WTC11 (cell line): ENCODE measurements at regions not wholly inside any gene's neighbourhood (a gene's known extent, or its start where the extent isn't known, plus 50 kb on each side); places are given as distances from the start of the nearest gene placed in this dataset.
A peak's percentile ranks its signal among the peaks of the same experiment; 100 is the strongest.

Source experiments
- ATF1 ChIP-seq: sonication (generic); formaldehyde crosslinking; IDR thresholded peaks from 2 replicates; pipeline ENCODE4 v1.8.1; 2023; ENCODE audit warnings: mild to moderate bottlenecking, moderate library complexity, missing genetic modification reagents
- ATF3 ChIP-seq: sonication (generic); formaldehyde crosslinking; conservative IDR thresholded peaks from 2 replicates; pipeline ENCODE4 v1.8.1; 2022; ENCODE audit warnings: mild to moderate bottlenecking, missing genetic modification reagents
- CREM ChIP-seq: sonication (generic); formaldehyde crosslinking; IDR thresholded peaks from 2 replicates; pipeline ENCODE4 v1.8.1; 2022; ENCODE audit warnings: mild to moderate bottlenecking, missing genetic modification reagents, moderate library complexity
- EMX1 ChIP-seq: fragments of 250-450 bp; sonication (Bioruptor Pico); IDR thresholded peaks from 2 replicates; pipeline ENCODE4 v1.8.0; 2021; ENCODE audit warnings: mild to moderate bottlenecking
- ERG ChIP-seq: fragments of 250-450 bp; sonication (Bioruptor Pico); IDR thresholded peaks from 2 replicates; pipeline ENCODE4 v1.8.0; 2021; ENCODE audit warnings: mild to moderate bottlenecking
- GTF2I ChIP-seq: fragments of 250-450 bp; sonication (Bioruptor Pico); conservative IDR thresholded peaks from 2 replicates; pipeline ENCODE4 v1.4.0; 2021; ENCODE audit warnings: mild to moderate bottlenecking
- HMGA2 ChIP-seq: fragments of 250-450 bp; sonication (Bioruptor Pico); IDR thresholded peaks from 2 replicates; pipeline ENCODE4 v1.4.0; 2021; ENCODE audit warnings: mild to moderate bottlenecking, moderate library complexity
- MXD4 ChIP-seq: fragments of 250-450 bp; sonication (Bioruptor Pico); IDR thresholded peaks from 2 replicates; pipeline ENCODE4 v1.8.0; 2021; ENCODE audit warnings: mild to moderate bottlenecking, moderate library complexity, borderline replicate concordance
- NFE2L1 ChIP-seq: sonication (generic); formaldehyde crosslinking; IDR thresholded peaks from 2 replicates; pipeline ENCODE4 v1.8.1; 2023; ENCODE audit warnings: missing genetic modification reagents
- NFYB ChIP-seq: sonication (generic); formaldehyde crosslinking; conservative IDR thresholded peaks from 2 replicates; pipeline ENCODE4 v1.8.0; 2022; ENCODE audit warnings: low read depth, missing genetic modification reagents
- NR1H2 ChIP-seq: sonication (generic); formaldehyde crosslinking; IDR thresholded peaks from 2 replicates; pipeline ENCODE4 v1.9.0; 2021; ENCODE audit warnings: mild to moderate bottlenecking, moderate library complexity, missing genetic modification reagents
- SMAD3 ChIP-seq: sonication (generic); formaldehyde crosslinking; IDR thresholded peaks from 2 replicates; pipeline ENCODE4 v1.8.0; 2022; ENCODE audit warnings: missing genetic modification reagents, mild to moderate bottlenecking, borderline replicate concordance
- SMAD4 ChIP-seq: sonication (generic); formaldehyde crosslinking; IDR thresholded peaks from 2 replicates; pipeline ENCODE4 v1.8.0; 2022; ENCODE audit warnings: mild to moderate bottlenecking, missing genetic modification reagents
- SP1 ChIP-seq: sonication (generic); formaldehyde crosslinking; conservative IDR thresholded peaks from 2 replicates; pipeline ENCODE4 v1.8.1; 2022; ENCODE audit warnings: missing genetic modification reagents
- TEAD1 ChIP-seq: sonication (generic); formaldehyde crosslinking; IDR thresholded peaks from 2 replicates; pipeline ENCODE4 v1.8.0; 2022; ENCODE audit warnings: mild to moderate bottlenecking, missing genetic modification reagents
- TEAD4 ChIP-seq: sonication (generic); formaldehyde crosslinking; IDR thresholded peaks from 2 replicates; pipeline ENCODE4 v1.8.0; 2022; ENCODE audit warnings: mild to moderate bottlenecking, missing genetic modification reagents
- USF1 ChIP-seq: sonication (generic); formaldehyde crosslinking; IDR thresholded peaks from 2 replicates; pipeline ENCODE4 v1.8.0; 2022; ENCODE audit warnings: mild to moderate bottlenecking, missing genetic modification reagents
- ZBTB21 ChIP-seq: sonication (generic); formaldehyde crosslinking; IDR thresholded peaks from 2 replicates; pipeline ENCODE4 v1.8.1; 2023; ENCODE audit warnings: mild to moderate bottlenecking, missing genetic modification reagents, borderline replicate concordance
- ZBTB43 ChIP-seq: sonication (generic); formaldehyde crosslinking; IDR thresholded peaks from 2 replicates; pipeline ENCODE4 v1.8.1; 2023; ENCODE audit warnings: mild to moderate bottlenecking, missing genetic modification reagents
- ZMAT4 ChIP-seq: fragments of 250-450 bp; sonication (Bioruptor Pico); IDR thresholded peaks from 2 replicates; pipeline ENCODE4 v1.9.0; 2021; ENCODE audit warnings: mild to moderate bottlenecking
- ZNF121 ChIP-seq: sonication (generic); formaldehyde crosslinking; IDR thresholded peaks from 2 replicates; pipeline ENCODE4 v1.8.0; 2023; ENCODE audit warnings: missing genetic modification reagents
- ZNF219 ChIP-seq: sonication (generic); formaldehyde crosslinking; IDR thresholded peaks from 2 replicates; pipeline ENCODE4 v1.8.0; 2023; ENCODE audit warnings: missing genetic modification reagents, mild to moderate bottlenecking, borderline replicate concordance
- ZNF263 ChIP-seq: sonication (generic); formaldehyde crosslinking; IDR thresholded peaks from 2 replicates; pipeline ENCODE4 v1.8.1; 2022; ENCODE audit warnings: low read depth, mild to moderate bottlenecking, moderate library complexity, missing genetic modification reagents
- ZNF396 ChIP-seq: fragments of 250-450 bp; sonication (Bioruptor Pico); IDR thresholded peaks from 2 replicates; pipeline ENCODE4 v1.8.0; 2021; ENCODE audit warnings: mild to moderate bottlenecking, moderate library complexity, borderline replicate concordance
- TF ChIP-seq, protein P1 (sequence below): fragments of 250-450 bp; sonication (Bioruptor Pico); IDR thresholded peaks from 2 replicates; pipeline ENCODE4 v1.9.0; 2021; ENCODE audit warnings: mild to moderate bottlenecking
- TF ChIP-seq, protein P2 (sequence below): sonication (generic); formaldehyde crosslinking; IDR thresholded peaks from 2 replicates; pipeline ENCODE4 v1.8.0; 2023; ENCODE audit warnings: missing genetic modification reagents, mild to moderate bottlenecking, borderline replicate concordance
- TF ChIP-seq, protein P3 (sequence below): sonication (generic); formaldehyde crosslinking; IDR thresholded peaks from 2 replicates; pipeline ENCODE4 v1.8.1; 2023; ENCODE audit warnings: mild to moderate bottlenecking, missing genetic modification reagents

DNA sequence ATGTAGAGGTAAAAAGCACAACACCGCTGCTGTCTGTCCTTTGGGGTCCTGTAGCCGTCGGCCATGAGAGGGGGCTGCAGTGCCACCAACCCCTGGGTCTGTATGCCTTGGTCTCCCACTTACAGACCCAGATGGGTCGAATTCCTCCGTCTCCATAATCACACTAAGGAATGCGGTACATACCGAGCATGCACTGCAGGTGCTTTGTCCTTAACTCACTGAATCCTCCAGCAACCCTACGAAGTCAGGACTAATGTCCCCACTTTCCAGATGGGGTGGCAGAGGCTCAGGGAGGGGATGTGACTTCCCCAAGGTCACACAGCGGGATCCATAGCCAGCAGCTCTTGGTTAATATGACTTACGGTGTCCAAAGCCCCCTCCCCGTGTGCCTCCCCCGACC lies 219.9 kb upstream of the CIBAR2 start (continued):
- TF ChIP-seq HMGA2 (CRISPR knock-in tag) (no peak), ZBTB21 (CRISPR knock-in tag) (peak; percentile 22; the same call in 1 of the 2 replicates), NFYB (CRISPR knock-in tag) (no peak), MXD4 (CRISPR knock-in tag) (no peak), TEAD4 (CRISPR knock-in tag) (peak; percentile 91; the same call in 1 of the 2 replicates), ATF1 (CRISPR knock-in tag) (no peak), SP1 (CRISPR knock-in tag) (peak; percentile 46; the same call in 1 of the 2 replicates), SMAD4 (CRISPR knock-in tag) (0 out of 2 replicates have a peak, but pooled peaks have one; percentile 51), USF1 (CRISPR knock-in tag) (no peak), ZBTB43 (CRISPR knock-in tag) (no peak), ZMAT4 (CRISPR knock-in tag) (no peak), ZNF121 (CRISPR knock-in tag) (no peak), SMAD3 (CRISPR knock-in tag) (peak; percentile 39; the same call in 1 of the 2 replicates), ZNF263 (no peak), ERG (CRISPR knock-in tag) (no peak), TEAD1 (CRISPR knock-in tag) (peak; percentile 92; the same call in 1 of the 2 replicates), NFE2L1 (no peak), ZNF219 (no peak), EMX1 (no peak), ATF3 (CRISPR knock-in tag) (no peak), GTF2I (CRISPR knock-in tag) (0 out of 2 replicates have a peak, but pooled peaks have one; percentile 84), NR1H2 (CRISPR knock-in tag) (no peak), ZNF396 (CRISPR knock-in tag) (no peak), CREM (CRISPR knock-in tag) (no peak)
- TF ChIP-seq, protein P1, sequence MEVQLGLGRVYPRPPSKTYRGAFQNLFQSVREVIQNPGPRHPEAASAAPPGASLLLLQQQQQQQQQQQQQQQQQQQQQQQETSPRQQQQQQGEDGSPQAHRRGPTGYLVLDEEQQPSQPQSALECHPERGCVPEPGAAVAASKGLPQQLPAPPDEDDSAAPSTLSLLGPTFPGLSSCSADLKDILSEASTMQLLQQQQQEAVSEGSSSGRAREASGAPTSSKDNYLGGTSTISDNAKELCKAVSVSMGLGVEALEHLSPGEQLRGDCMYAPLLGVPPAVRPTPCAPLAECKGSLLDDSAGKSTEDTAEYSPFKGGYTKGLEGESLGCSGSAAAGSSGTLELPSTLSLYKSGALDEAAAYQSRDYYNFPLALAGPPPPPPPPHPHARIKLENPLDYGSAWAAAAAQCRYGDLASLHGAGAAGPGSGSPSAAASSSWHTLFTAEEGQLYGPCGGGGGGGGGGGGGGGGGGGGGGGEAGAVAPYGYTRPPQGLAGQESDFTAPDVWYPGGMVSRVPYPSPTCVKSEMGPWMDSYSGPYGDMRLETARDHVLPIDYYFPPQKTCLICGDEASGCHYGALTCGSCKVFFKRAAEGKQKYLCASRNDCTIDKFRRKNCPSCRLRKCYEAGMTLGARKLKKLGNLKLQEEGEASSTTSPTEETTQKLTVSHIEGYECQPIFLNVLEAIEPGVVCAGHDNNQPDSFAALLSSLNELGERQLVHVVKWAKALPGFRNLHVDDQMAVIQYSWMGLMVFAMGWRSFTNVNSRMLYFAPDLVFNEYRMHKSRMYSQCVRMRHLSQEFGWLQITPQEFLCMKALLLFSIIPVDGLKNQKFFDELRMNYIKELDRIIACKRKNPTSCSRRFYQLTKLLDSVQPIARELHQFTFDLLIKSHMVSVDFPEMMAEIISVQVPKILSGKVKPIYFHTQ = no peak
- TF ChIP-seq, protein P2, sequence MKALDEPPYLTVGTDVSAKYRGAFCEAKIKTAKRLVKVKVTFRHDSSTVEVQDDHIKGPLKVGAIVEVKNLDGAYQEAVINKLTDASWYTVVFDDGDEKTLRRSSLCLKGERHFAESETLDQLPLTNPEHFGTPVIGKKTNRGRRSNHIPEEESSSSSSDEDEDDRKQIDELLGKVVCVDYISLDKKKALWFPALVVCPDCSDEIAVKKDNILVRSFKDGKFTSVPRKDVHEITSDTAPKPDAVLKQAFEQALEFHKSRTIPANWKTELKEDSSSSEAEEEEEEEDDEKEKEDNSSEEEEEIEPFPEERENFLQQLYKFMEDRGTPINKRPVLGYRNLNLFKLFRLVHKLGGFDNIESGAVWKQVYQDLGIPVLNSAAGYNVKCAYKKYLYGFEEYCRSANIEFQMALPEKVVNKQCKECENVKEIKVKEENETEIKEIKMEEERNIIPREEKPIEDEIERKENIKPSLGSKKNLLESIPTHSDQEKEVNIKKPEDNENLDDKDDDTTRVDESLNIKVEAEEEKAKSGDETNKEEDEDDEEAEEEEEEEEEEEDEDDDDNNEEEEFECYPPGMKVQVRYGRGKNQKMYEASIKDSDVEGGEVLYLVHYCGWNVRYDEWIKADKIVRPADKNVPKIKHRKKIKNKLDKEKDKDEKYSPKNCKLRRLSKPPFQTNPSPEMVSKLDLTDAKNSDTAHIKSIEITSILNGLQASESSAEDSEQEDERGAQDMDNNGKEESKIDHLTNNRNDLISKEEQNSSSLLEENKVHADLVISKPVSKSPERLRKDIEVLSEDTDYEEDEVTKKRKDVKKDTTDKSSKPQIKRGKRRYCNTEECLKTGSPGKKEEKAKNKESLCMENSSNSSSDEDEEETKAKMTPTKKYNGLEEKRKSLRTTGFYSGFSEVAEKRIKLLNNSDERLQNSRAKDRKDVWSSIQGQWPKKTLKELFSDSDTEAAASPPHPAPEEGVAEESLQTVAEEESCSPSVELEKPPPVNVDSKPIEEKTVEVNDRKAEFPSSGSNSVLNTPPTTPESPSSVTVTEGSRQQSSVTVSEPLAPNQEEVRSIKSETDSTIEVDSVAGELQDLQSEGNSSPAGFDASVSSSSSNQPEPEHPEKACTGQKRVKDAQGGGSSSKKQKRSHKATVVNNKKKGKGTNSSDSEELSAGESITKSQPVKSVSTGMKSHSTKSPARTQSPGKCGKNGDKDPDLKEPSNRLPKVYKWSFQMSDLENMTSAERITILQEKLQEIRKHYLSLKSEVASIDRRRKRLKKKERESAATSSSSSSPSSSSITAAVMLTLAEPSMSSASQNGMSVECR (CRISPR knock-in tag) = peak; percentile 57; the same call in 1 of the 2 replicates
- TF ChIP-seq, protein P3, sequence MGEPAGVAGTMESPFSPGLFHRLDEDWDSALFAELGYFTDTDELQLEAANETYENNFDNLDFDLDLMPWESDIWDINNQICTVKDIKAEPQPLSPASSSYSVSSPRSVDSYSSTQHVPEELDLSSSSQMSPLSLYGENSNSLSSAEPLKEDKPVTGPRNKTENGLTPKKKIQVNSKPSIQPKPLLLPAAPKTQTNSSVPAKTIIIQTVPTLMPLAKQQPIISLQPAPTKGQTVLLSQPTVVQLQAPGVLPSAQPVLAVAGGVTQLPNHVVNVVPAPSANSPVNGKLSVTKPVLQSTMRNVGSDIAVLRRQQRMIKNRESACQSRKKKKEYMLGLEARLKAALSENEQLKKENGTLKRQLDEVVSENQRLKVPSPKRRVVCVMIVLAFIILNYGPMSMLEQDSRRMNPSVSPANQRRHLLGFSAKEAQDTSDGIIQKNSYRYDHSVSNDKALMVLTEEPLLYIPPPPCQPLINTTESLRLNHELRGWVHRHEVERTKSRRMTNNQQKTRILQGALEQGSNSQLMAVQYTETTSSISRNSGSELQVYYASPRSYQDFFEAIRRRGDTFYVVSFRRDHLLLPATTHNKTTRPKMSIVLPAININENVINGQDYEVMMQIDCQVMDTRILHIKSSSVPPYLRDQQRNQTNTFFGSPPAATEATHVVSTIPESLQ (CRISPR knock-in tag) = no peak
